OCI-LY7 (cell line): ENCODE measurements at regions not wholly inside any gene's neighbourhood (a gene's known extent, or its start where the extent isn't known, plus 50 kb on each side); places are given as distances from the start of the nearest gene placed in this dataset.

Experiments
- EZH2phosphoT487 ChIP-seq: fragments of 200-600 bp; sonication (generic); IDR thresholded peaks from 2 replicates; pipeline ENCODE4 v1.6.1; 2018; ENCODE audit warnings: low read depth, borderline replicate concordance, mild to moderate bottlenecking, mixed run types, antibody characterized with exemption, low read length, moderate library complexity, mixed read lengths
- TF ChIP-seq, protein P1 (sequence below): fragments of 200-600 bp; sonication (generic); conservative IDR thresholded peaks from 2 replicates; pipeline ENCODE4 v1.5.1; 2014; ENCODE audit warnings: mild to moderate bottlenecking, antibody characterized with exemption, low read length, moderate library complexity, mixed read lengths

DNA sequence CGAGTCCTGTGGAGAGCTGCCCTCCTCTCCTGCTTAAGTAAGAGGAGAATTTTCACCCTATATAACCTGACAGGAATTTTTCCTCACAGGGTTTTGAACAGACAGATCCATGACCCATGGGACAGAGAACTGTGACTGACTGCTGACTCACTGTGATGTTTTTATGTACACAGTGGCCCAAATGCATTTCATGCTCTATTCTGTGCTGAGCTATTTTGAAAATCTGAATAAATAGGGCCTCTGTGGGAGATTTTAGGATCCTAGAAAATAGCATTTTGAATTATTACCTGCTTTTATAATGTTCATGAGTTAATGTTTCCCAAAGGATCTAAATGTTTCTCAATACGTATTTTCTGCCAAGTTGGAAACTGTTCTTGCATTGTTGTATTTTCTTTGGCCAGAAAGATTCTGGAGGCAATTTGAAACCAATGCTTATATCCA lies 577.4 kb downstream of the HTR1B start:
- TF ChIP-seq, protein P1, sequence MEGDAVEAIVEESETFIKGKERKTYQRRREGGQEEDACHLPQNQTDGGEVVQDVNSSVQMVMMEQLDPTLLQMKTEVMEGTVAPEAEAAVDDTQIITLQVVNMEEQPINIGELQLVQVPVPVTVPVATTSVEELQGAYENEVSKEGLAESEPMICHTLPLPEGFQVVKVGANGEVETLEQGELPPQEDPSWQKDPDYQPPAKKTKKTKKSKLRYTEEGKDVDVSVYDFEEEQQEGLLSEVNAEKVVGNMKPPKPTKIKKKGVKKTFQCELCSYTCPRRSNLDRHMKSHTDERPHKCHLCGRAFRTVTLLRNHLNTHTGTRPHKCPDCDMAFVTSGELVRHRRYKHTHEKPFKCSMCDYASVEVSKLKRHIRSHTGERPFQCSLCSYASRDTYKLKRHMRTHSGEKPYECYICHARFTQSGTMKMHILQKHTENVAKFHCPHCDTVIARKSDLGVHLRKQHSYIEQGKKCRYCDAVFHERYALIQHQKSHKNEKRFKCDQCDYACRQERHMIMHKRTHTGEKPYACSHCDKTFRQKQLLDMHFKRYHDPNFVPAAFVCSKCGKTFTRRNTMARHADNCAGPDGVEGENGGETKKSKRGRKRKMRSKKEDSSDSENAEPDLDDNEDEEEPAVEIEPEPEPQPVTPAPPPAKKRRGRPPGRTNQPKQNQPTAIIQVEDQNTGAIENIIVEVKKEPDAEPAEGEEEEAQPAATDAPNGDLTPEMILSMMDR, result no peak
- no peak for TF ChIP-seq EZH2phosphoT487
